ENCODE measurements at regions not wholly inside any gene's neighbourhood (a gene's known extent, or its start where the extent isn't known, plus 50 kb on each side); places are given as distances from the start of the nearest gene placed in this dataset.
A peak's percentile ranks its signal among the peaks of the same experiment; 100 is the strongest.
"Not testable (repeated sequence)": the region's sequence is repeated elsewhere in the genome, so short reads cannot be mapped to it uniquely, and the experiment has no call there.

- DNase-seq, result no peak
Measured at GRCh38 chr21:31609081-31609480, 50.4 kb upstream of the SOD1 start.

GRCh38 chr21:31607791-31608190 is 51.7 kb upstream of the SOD1 start:
- no peak for DNase-seq

DNA sequence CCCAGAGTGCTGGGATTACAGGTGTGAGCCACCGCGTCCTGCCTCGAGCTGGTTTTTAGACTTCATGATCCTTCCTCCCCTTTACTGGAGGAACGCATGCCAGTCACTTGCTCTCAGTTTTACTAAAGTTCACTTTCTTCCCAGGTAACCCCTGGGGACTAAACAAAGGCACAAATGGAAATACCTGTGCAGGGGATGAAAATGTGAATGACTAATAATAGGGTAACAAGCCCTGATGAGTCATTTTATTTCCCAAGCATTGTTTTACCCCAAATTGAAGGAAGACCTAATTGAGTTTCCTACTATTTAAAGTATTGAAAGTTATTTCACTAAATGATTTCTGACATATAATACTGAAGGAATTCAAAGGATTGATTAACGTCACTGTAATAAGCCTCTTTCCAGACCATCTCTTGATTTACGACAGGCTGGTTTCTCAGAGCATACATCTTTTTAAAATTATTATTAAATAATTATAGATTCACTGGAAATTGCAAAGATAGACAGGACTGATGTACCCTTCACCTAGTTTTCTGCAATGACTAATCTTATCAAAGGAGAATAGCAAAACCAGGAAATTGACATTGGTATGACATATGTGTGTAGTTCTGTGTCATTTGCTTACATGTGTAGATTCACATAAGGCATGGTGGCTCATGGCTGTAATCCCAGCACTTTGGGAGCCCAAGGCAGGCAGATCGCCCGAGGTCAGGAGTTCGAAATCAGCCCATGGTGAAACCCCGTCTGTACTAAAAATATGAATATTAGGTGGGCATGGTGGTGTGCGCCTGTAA is 53.2 kb upstream of the SOD1 start:
- no peak for DNase-seq

GRCh38 chr21:31604591-31605190 is 54.8 kb upstream of the SOD1 start:
- DNase-seq, result peak; percentile 79

GRCh38 chr21:31599563-31599962 is 59.9 kb upstream of the SOD1 start:
- DNase-seq, result no peak

DNA sequence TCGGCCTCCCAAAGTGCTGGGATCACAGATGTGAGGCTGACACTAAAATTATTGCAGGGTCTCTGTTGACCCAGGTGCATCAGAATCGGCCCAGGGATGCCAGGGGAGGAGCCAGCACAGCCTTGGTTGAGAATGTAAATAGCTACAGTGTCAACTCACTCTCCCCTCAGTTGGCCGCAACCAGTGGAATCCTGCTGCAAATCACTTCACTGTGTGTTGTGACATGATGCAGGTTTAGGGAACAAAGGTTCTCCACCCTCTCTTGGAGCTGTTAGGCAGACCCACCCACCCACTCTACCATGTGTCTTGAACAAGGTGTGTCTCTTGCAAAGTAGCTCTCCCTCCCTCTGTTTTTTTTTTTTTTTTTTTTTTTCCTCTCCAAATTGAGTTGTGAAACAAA is 60.5 kb upstream of the SOD1 start:
- DNase-seq, result no peak

DNA sequence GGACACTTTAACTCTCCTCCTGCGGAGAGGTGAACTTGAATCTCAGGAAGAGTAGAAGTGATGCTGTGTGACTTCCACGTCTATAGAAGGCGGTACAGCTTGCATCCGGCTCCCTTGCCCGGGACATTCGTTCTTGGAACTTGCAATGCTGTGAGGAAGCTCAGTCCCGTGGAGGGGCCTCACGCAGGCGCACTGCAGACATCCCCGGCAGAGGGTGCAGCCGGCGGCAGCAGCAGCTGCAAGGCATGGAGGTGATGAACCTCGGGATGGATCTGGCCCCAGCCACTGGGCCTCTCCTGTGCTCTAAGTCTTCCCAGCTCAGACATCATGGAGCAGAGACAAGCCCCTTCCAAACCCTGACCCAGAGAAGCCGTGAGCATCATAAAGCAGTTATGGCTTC is 61.8 kb upstream of the SOD1 start:
- DNase-seq, result no peak

GRCh38 chr21:31596055-31596454 is 63.4 kb upstream of the SOD1 start:
- no peak for DNase-seq

GRCh38 chr21:31594726-31595125 is 64.8 kb upstream of the SOD1 start:
- DNase-seq, result no peak

DNA sequence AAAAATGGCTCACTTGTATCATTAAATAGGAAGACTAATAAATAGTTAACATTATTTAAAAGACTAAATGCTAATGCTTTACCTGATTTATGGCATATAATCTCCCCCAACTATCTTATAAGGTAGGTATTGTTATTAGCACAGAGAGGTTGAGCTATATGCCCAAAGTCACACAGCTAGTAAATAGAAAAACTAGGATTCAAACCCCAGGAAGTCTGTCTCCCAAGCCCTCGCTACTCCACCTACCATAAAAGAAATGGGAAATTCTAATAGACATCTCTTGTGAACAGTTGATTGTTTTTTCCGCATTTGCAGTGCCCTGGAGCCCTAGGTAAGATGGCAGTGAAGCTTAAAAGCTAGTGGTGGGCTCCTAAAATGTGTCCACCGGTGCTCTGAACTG is 65.2 kb upstream of the SOD1 start:
- no peak for DNase-seq

DNA sequence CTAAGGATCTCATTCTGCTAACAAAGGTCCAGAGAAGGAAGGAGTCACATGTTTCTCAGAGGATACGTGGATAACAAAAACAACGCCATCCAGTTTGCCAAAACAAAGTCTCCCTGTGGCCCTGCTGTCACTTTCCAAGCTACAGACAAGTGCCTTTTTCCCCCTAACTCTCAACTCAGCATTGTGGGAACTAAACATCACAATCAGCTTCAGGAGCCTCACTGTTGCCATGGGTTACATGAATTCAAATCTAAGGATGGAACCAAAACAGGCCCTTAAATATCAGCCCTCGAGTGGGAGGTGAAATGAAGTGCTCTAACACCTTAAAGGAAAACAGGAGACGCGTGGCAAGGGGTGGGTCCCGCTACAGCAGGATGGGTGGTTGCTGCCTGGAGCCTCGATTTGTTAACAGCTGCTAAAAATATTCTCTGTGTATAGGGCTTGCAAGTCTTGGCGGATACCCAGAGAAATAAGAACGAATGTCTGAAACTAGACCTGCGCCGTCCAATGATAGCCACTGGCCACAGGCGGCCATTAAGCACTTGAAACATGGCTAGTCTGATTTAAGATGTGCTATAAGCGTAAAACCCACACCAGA is 66.4 kb upstream of the SOD1 start:
- no peak for DNase-seq

DNA sequence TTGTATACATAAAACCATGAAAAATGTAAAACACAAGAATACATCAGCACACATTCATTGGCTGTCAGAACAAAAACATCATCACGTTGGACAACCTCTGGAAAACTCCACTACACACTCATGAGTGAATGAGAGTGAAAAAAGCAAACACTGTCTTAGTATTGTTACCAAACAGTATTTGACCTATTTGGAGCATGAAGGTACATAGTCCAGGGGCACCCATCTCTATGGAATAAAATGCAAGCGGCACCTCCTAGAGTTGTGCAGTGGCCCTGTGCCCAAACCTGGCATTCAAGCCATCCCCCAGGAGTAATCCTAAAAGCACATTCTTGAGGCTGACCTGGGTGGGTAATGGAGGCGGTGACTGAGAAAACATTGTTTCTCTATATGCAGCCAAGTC is 67.0 kb upstream of the SOD1 start:
- DNase-seq, result no peak

GRCh38 chr21:31589820-31590219 is 69.7 kb upstream of the SOD1 start:
- DNase-seq, result no peak

DNA sequence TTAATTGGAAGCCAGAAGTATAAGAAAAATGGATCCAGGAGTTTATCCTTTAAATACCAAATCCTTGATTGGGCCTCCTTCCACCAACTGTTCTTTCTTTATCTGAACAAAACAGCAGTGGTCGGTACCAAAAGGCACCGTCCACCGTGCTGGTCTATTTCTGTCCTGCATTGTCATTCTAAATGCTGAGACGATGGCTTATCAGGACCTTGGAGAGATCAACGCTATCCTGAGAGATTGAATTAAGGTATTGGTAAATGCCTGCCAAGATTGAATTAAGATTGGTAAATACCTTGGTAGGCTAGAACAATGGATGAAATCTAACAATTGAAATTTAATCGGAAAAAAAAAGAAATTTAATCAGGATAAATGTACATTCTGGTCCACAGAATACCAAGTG is 73.4 kb upstream of the SOD1 start:
- DNase-seq, result no peak

- not testable (repeated sequence) for DNase-seq
Measured at GRCh38 chr21:31583937-31584336, 75.6 kb upstream of the SOD1 start.

GRCh38 chr21:31583498-31583897 is 76.0 kb upstream of the SOD1 start:
- no peak for DNase-seq

- DNase-seq, result peak; percentile 86
Measured at GRCh38 chr21:31580866-31581276, 78.6 kb upstream of the SOD1 start.

DNA sequence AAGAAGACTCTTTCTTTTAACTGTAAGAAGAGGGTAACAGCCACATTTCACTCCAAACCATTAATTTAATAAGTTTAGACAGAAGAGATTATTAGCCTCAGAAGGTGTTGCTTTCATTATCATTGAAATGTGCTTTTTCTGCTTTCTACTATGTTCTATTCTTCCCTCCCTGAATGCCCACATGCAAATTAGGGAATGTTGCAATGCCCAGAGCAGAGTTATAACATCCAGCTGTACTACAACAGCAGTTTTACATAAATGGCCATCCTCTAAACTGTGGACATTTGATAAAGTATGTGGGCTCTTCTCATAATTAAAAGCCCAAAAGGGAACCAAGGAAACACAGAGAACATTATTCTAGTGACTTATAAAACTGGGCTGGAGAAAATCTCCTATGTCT is 82.2 kb upstream of the SOD1 start:
- DNase-seq, result no peak

DNA sequence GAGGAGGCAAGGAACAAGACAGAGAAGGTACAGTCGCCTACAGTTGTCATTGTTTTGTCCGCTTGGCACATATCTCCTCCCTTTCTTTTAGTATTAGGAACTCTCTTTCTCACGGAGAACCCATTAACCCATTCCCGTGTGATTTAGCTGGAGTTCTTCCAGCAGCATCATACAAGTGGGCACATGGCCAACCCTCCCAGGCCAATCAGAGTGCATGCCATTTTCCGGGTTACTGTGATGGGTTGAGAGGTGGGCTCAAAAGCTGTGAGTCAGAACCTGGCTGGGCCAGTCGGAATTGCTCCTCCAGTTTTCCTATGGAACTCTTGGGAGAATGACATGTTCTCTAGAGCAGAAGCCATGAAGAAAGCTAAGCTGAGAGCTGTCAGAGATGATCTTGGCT is 83.1 kb upstream of the SOD1 start:
- DNase-seq, result no peak

- DNase-seq, result no peak
Measured at GRCh38 chr21:31573217-31573616, 86.3 kb upstream of the SOD1 start.

DNA sequence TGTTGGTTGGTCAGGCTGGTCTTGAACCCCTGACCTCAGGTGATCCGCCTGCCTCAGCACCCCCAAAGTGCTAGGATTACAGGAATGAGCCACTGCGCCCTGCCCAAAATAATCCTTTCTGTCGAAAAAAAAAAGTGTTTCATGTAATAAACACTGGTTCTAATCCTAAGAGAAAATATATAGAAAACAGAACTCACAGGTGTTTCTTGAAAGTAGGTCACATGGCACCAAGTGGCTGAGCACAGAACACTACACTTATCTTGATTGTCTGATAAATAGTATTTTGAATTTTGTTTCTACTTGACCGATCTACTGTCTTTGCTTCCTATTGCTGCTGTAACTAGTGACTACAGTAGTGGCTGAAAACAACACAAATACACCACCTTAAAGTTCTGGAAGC is 87.6 kb upstream of the SOD1 start:
- no peak for DNase-seq

DNA sequence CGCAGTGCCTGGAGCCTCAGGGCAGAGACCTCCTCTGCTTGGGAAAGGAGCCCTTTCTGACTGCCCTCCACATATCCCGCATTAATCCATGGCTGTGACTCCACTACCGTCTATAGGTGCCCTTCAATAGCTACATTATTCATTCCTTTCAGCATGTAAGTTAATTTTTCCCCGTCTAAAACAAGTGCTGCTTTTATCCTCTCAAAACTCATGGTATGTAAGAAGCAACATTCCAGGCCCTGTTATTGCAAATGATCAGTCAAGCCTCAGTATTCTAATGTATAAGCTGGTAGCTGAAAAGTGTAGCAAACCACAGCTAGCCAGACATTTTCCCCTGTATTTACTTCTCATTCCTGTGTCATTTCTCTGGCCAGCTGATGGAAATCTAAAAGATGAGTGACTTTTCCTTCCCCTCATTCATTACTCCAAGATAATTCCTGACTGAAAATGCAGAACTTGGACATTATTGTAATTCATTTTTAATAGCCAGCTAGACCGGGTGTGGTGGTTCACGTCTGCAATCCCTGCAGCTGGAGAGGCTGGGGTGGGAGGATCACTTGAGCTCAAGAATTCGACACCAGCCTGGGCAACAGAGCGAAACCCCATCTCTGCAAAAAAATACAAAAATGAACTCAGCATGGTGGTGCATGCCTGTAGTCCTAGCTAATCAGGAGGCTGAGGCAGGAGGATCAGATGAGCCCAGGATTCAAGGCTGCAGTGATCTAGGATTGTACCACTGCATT is 88.5 kb upstream of the SOD1 start:
- no peak for DNase-seq

DNA sequence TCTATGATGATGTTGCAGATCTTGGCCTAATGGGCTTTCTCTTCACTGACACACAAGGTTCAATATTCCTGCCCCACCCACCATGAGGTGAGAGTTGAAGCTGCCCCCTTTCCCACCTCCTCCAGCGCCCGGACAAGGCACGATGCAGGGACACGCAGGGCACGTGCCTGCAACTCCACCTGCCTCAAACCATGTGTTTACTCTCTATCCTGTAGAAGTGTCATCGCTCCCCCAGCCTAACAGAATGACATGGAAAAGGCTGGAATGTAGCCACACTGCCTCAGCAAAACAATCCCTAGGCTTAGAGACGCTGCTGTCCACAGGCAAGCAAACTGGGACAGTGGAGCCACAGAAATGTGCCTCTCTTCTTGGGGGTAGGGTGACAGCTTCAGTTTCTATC is 92.9 kb upstream of the SOD1 start:
- DNase-seq, result no peak

GRCh38 chr21:31566064-31566463 is 93.4 kb upstream of the SOD1 start:
- no peak for DNase-seq
